ENCODE measurements at regions not wholly inside any gene's neighbourhood (a gene's known extent, or its start where the extent isn't known, plus 50 kb on each side); places are given as distances from the start of the nearest gene placed in this dataset.

- Mint-ChIP-seq H3K9me3 (peaks cover 9% of the 10 kb centered on the region), H3K4me1 (ENCODE audit: low read depth) (no peaks in the 10 kb centered on the region), H3K27ac (no peak overlapping the region), H3K36me3 (ENCODE audit: low read depth) (no peaks in the 10 kb centered on the region), H3K4me3 (no peak overlapping the region), H3K27me3 (peaks cover 4% of the 10 kb centered on the region)
These were observed 212.6 kb downstream of the THBS2 start for GRCh38 chr6:169041078-169041477.

DNA sequence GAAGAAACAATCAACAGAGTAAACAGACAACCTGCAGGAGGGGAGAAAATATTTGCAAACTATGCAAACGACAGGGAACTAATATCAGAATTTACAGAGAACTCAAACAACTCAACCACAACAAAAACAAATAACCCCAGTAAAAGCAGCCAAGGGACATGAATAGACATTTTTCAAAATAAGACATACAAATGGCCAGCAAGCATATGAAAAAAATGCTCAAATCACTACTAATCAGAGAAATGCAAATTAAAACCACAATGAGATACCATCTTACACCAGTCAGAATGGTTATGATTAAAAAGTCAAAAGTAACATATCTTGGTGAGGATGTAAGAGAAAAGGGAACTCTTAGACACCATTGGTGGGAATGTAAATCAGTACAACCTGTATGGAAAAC, 215.0 kb downstream of the THBS2 start:
- Mint-ChIP-seq H3K36me3 (ENCODE audit: low read depth) (no peaks in the 10 kb centered on the region), H3K4me1 (ENCODE audit: low read depth) (no peaks in the 10 kb centered on the region), H3K27ac (no peak overlapping the region)

GRCh38 chr6:169035385-169036240, 218.0 kb downstream of the THBS2 start:
- Mint-ChIP-seq H3K27me3 (peaks cover 11% of the 10 kb centered on the region), H3K4me3 (no peak overlapping the region), H3K4me1 (ENCODE audit: low read depth) (no peaks in the 10 kb centered on the region)

More for the DNA sequence above, 215.0 kb downstream of the THBS2 start:
- no peak overlapping the region for H3K4me3 Mint-ChIP-seq
- peaks cover 4% of the 10 kb centered on the region for H3K27me3 Mint-ChIP-seq
- H3K9me3 Mint-ChIP-seq = peaks cover 9% of the 10 kb centered on the region

DNA sequence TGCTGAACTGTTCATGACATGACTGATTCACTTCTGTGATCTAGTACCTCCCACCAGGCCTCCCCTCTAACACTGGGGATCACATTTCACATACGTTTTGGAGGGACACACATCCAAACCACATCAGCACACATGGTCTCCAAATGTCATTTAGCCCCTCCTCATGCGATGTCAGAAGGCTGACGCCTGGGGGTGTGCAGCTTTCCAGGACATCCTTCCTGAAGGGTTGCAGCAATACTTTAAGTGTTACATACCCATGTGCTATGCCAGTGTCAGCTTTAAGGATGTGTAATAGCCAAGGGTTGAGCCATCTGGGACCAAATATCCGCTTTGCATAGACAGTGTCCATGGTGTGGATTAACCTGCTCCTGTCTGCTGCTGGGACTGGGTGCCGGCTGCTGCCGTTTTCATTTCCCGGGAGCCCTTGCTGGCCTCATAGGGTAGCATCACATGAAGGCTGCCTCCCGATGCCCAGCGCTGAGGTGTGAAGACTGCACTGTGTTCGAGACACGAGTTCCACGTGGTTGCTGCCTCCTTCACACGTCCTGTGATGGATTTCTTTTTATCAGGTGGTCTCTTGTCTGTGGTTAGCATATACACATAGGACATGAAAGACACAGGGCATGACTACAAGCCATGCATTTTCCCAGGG, 219.0 kb downstream of the THBS2 start:
- no peaks in the 10 kb centered on the region for H3K36me3 Mint-ChIP-seq (ENCODE audit: low read depth)
- no peaks in the 10 kb centered on the region for H3K4me1 Mint-ChIP-seq (ENCODE audit: low read depth)
- H3K9me3 Mint-ChIP-seq = peaks cover 13% of the 10 kb centered on the region
- no peak overlapping the region for H3K4me3 Mint-ChIP-seq
- H3K27ac Mint-ChIP-seq = no peak overlapping the region
- peaks cover 11% of the 10 kb centered on the region for H3K27me3 Mint-ChIP-seq

More at GRCh38 chr6:169035385-169036240, 218.0 kb downstream of the THBS2 start:
- H3K27ac Mint-ChIP-seq = no peak overlapping the region
- H3K9me3 Mint-ChIP-seq = peaks cover 13% of the 10 kb centered on the region
- H3K36me3 Mint-ChIP-seq (ENCODE audit: low read depth) = no peaks in the 10 kb centered on the region

GRCh38 chr6:169029861-169030260, 223.8 kb downstream of the THBS2 start:
- Mint-ChIP-seq H3K27me3 (peaks cover 7% of the 10 kb centered on the region), H3K4me3 (no peak overlapping the region), H3K9me3 (peaks cover 4% of the 10 kb centered on the region), H3K36me3 (ENCODE audit: low read depth) (no peaks in the 10 kb centered on the region), H3K27ac (no peak overlapping the region), H3K4me1 (ENCODE audit: low read depth) (no peaks in the 10 kb centered on the region)

DNA sequence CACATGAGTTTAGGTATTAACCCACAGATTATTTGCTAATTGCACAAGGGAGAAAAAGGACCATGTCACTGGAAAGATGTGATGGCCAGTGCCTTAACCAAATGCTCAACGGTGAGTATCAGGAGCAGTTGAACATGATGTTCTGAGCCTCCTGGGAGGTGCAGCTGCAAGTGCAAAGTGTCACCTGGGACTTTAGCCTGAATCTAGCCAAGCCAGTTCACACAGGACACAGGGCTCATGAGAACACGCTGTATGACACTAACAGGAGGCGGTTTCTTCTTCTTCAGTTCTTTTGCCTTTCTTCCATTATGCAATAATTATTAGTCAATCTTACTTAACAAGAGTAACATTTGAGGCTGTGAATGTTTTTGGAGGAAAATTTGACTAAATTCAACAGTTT, 225.3 kb downstream of the THBS2 start:
- Mint-ChIP-seq H3K36me3 (ENCODE audit: low read depth) (no peaks in the 10 kb centered on the region), H3K27me3 (peaks cover 7% of the 10 kb centered on the region), H3K4me1 (ENCODE audit: low read depth) (no peaks in the 10 kb centered on the region), H3K27ac (no peak overlapping the region), H3K4me3 (no peak overlapping the region), H3K9me3 (peaks cover under 1% of the 10 kb centered on the region)

GRCh38 chr6:169026175-169026574, 227.5 kb downstream of the THBS2 start:
- Mint-ChIP-seq H3K4me1 (ENCODE audit: low read depth) (no peaks in the 10 kb centered on the region), H3K9me3 (no peaks in the 10 kb centered on the region), H3K27me3 (peaks cover under 1% of the 10 kb centered on the region), H3K27ac (no peak overlapping the region), H3K4me3 (no peak overlapping the region), H3K36me3 (ENCODE audit: low read depth) (no peaks in the 10 kb centered on the region)

DNA sequence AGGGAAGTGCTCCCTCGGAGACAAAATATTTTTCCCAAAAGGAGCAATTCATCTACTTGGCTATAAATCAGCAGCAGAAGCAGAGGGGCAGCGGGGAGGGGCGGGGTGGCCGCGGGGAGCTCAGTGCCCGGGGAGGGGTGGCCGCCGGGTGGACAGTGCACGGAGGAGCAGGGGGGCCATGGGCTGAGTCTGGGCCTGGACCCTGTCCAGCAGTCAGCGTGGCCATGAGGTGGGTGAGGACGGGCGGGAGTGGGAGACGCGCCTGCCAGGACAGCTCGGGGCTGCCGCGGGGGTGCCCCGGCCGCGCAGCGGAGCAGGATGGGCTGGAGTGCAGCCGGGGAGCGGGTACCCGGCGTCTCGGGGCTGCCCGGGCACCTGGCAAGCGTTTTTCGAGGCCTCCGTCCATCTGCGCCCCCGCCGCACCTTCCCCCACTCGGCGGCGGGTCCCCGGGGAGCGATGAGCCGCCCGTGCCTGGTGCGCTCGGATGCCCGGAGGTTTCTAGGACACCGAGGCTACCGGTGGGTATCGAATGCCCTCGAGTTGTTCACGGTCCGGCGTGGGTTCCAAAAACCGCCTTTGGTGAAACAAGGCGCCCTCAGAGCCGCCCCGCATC, 229.5 kb downstream of the THBS2 start:
- no peak overlapping the region for H3K27ac Mint-ChIP-seq
- H3K9me3 Mint-ChIP-seq = no peaks in the 10 kb centered on the region
- H3K4me1 Mint-ChIP-seq (ENCODE audit: low read depth) = no peaks in the 10 kb centered on the region
- no peaks in the 10 kb centered on the region for H3K36me3 Mint-ChIP-seq (ENCODE audit: low read depth)
- peaks cover 11% of the 10 kb centered on the region for H3K27me3 Mint-ChIP-seq
- no peak overlapping the region for H3K4me3 Mint-ChIP-seq

DNA sequence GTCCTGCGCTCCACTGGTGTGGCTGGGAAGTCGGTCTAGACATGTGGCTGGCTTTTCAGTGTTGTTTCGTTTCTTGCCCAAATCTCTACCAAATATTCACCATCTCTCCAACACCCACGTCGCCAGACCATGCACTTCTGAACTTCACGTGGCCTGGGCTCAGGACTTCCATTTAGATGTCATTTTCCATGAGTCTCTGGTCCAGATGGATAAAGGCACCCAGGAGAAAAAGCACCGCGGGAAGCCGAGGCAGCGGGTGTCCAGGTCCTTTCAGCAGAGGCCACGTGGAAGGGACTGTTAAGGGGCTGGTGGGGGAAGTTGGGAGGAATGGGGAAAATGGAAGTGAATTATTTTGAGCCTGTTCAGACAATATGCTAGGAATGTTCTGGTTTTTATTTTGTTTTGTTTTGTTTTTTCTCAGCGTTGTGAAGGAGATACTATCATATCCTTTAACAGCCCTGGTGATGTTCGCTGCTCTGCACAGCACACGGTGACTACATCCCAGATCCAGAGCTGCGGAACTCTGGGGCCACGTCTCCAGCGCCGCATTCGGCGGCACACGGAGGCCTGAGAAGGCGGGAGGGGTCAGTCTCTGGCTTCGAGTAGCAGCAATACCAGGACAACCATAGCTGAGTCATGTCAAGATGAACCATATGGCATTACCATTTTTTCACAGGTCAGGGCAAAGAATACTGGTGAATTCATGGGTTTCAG, 230.3 kb downstream of the THBS2 start:
- no peaks in the 10 kb centered on the region for H3K36me3 Mint-ChIP-seq (ENCODE audit: low read depth)
- no peak overlapping the region for H3K4me3 Mint-ChIP-seq
- H3K9me3 Mint-ChIP-seq = no peaks in the 10 kb centered on the region
- no peak overlapping the region for H3K27ac Mint-ChIP-seq
- no peaks in the 10 kb centered on the region for H3K4me1 Mint-ChIP-seq (ENCODE audit: low read depth)
- H3K27me3 Mint-ChIP-seq = peaks cover 11% of the 10 kb centered on the region

DNA sequence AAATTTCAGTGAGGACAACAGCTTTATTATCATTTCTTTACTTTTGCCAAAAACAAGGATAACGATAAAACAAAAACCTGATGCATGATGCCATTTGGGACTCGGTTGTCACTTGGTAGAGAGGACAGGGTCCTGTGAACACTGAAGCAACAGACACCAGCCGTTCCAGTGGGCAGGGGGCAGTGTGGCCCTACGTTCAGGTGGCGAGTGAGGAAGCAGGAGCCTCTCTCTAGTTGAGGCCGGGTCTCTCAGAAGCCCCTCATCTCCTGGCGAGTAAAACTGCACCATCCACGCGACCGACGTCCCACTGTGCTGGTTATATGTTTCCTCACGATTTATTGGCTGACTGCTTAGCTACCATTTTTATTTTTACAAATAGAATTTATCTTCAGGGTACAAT, 231.6 kb downstream of the THBS2 start:
- H3K36me3 Mint-ChIP-seq (ENCODE audit: low read depth) = no peaks in the 10 kb centered on the region
- no peaks in the 10 kb centered on the region for H3K4me1 Mint-ChIP-seq (ENCODE audit: low read depth)
- H3K4me3 Mint-ChIP-seq = no peak overlapping the region
- H3K9me3 Mint-ChIP-seq = peaks cover 8% of the 10 kb centered on the region
- peaks cover 15% of the 10 kb centered on the region for H3K27me3 Mint-ChIP-seq
- H3K27ac Mint-ChIP-seq = no peak overlapping the region

GRCh38 chr6:169020821-169021220, 232.8 kb downstream of the THBS2 start:
- H3K27ac Mint-ChIP-seq = no peak overlapping the region
- no peaks in the 10 kb centered on the region for H3K36me3 Mint-ChIP-seq (ENCODE audit: low read depth)
- no peak overlapping the region for H3K4me3 Mint-ChIP-seq
- peaks cover 24% of the 10 kb centered on the region for H3K27me3 Mint-ChIP-seq
- peaks cover 15% of the 10 kb centered on the region for H3K9me3 Mint-ChIP-seq
- no peaks in the 10 kb centered on the region for H3K4me1 Mint-ChIP-seq (ENCODE audit: low read depth)

DNA sequence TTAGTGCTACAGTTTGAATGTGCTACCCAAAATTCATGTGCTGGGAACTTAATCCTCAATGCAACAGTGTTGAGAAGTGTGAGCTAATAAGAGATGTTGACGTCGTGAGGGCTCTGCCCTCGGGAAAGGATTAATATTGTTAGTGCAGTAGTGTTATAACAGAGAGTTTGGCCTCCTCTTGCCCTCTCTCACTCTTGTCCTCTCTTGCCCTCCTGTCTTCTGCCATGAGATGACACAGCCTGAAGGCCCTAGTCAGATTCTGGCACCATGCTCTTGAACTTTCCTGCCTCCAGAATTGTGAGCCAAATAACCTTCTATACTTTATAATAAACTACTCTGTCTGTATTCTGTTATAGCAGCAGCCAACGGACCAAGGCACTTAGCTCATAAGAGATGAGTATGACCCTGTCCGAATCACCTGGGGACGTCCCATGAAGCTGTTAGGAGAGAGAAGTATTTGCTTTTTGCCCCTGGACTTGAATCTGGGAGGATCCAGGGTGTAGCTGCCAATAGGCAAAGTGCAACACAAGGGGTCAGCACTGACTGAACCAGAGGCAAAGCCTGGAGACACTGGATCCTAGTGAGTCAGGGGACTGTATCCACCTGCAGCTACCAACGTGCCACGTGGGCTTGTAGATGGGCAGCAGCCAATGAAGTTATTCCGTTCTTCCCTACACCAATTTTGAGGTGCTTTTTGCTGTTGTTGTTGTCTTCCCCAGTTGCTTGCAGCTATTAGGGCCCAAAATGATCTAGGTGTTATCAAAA, 233.7 kb downstream of the THBS2 start:
- Mint-ChIP-seq H3K9me3 (peaks cover 19% of the 10 kb centered on the region), H3K4me3 (no peak overlapping the region), H3K36me3 (ENCODE audit: low read depth) (no peaks in the 10 kb centered on the region), H3K4me1 (ENCODE audit: low read depth) (no peaks in the 10 kb centered on the region), H3K27ac (no peak overlapping the region), H3K27me3 (peaks cover 29% of the 10 kb centered on the region)

DNA sequence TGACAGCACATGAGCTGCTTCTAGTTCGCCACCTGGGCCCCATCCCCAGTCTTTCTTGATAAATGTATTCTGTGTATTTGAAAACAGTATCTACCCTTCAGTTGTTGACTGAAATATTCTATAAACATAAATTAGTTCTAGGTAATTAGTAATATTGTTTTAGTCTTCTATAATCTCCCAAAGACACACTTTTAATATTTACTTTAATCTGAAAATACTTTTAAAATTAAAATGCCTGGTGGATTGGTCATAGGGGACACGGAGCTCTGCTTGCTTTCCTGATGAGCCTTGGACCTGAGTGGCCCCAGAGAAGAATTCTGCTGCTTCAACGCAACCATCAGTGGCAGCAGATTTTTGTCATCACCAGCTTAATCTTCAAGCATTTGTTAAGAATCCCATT, 234.5 kb downstream of the THBS2 start:
- H3K27me3 Mint-ChIP-seq = peaks cover 29% of the 10 kb centered on the region
- H3K27ac Mint-ChIP-seq = no peak overlapping the region
- peaks cover 19% of the 10 kb centered on the region for H3K9me3 Mint-ChIP-seq
- H3K4me1 Mint-ChIP-seq (ENCODE audit: low read depth) = no peaks in the 10 kb centered on the region
- no peaks in the 10 kb centered on the region for H3K36me3 Mint-ChIP-seq (ENCODE audit: low read depth)
- H3K4me3 Mint-ChIP-seq = no peak overlapping the region

- Mint-ChIP-seq H3K4me1 (ENCODE audit: low read depth) (no peaks in the 10 kb centered on the region), H3K27ac (no peak overlapping the region), H3K36me3 (ENCODE audit: low read depth) (no peaks in the 10 kb centered on the region), H3K9me3 (peaks cover 19% of the 10 kb centered on the region), H3K4me3 (no peak overlapping the region), H3K27me3 (peaks cover 33% of the 10 kb centered on the region)
These were observed 236.9 kb downstream of the THBS2 start for GRCh38 chr6:169016758-169017157.
